Keratinocyte (primary cell): ENCODE measurements at regions not wholly inside any gene's neighbourhood (a gene's known extent, or its start where the extent isn't known, plus 50 kb on each side); places are given as distances from the start of the nearest gene placed in this dataset.

Experiments
- DNase-seq: peaks from one replicate; pipeline ENCODE4 v3.0.0-alpha.2; 2011; ENCODE audit warnings: low read depth, missing footprints, low spot score
- FAIRE-seq: peaks from 2 replicates; lab custom pipeline; 2011; peaks lifted over from hg19 to GRCh38; lab: Jason Lieb, UNC
- H2AFZ ChIP-seq: 2 replicates; pipeline ENCODE4 v1.6.0; 2012; ENCODE audit warnings: low read length, control low read depth, inconsistent platforms; ENCODE audit not compliant: control insufficient read depth
- H3K27ac ChIP-seq: 2 replicates; pipeline ENCODE4 v1.5.1; 2011; ENCODE audit warnings: low read length; ENCODE audit not compliant: control insufficient read depth, insufficient read depth
- H3K27me3 ChIP-seq: 3 replicates; pipeline ENCODE4 v1.6.0; 2011; ENCODE audit warnings: low read length; ENCODE audit not compliant: control insufficient read depth, insufficient read depth; ENCODE audit errors: extremely low read depth
- H3K36me3 ChIP-seq, 2 experiments: 2 replicates in 1 of 2; 3 replicates in 1 of 2; pipeline ENCODE4 v1.5.1; 2011; ENCODE audit warnings: low read length in 2 of 2, mild to moderate bottlenecking in 1 of 2; ENCODE audit not compliant: control insufficient read depth in 2 of 2, insufficient read depth in 2 of 2; ENCODE audit errors: extremely low read depth in 1 of 2
- H3K4me1 ChIP-seq: 3 replicates; pipeline ENCODE4 v1.5.1; 2011; ENCODE audit warnings: low read length; ENCODE audit not compliant: control insufficient read depth, insufficient read depth; ENCODE audit errors: extremely low read depth
- H3K4me2 ChIP-seq: 3 replicates; pipeline ENCODE4 v1.6.0; 2011; ENCODE audit warnings: low read depth, low read length; ENCODE audit not compliant: control insufficient read depth, insufficient read depth; ENCODE audit errors: extremely low read depth
- H3K4me3 ChIP-seq, 3 experiments: fragments of 200-600 bp in 1 of 3; sonication (generic) in 1 of 3; 2 replicates in 2 of 3; 3 replicates in 1 of 3; pipeline ENCODE4 v1.5.1; 2011 to 2016; ENCODE audit warnings: low read length in 3 of 3, mild to moderate bottlenecking in 3 of 3, control low read depth in 2 of 3, inconsistent platforms in 1 of 3, low read depth in 1 of 3, mixed read lengths in 1 of 3, mixed run types in 1 of 3, moderate library complexity in 1 of 3; ENCODE audit not compliant: control insufficient read depth in 2 of 3, insufficient read depth in 2 of 3; ENCODE audit errors: extremely low read depth in 1 of 3
- H3K79me2 ChIP-seq: 2 replicates; pipeline ENCODE4 v1.6.0; 2012; ENCODE audit warnings: low read length; ENCODE audit not compliant: control insufficient read depth, insufficient read depth
- H3K9ac ChIP-seq: 3 replicates; pipeline ENCODE4 v1.6.0; 2011; ENCODE audit warnings: low read length; ENCODE audit not compliant: control insufficient read depth, insufficient read depth; ENCODE audit errors: extremely low read depth
- H3K9me1 ChIP-seq: 3 replicates; pipeline ENCODE4 v1.6.0; 2011; ENCODE audit warnings: low read length; ENCODE audit not compliant: control insufficient read depth, insufficient read depth; ENCODE audit errors: extremely low read depth
- H3K9me3 ChIP-seq: 2 replicates; pipeline ENCODE4 v1.5.1; 2012; ENCODE audit warnings: low read depth, low read length; ENCODE audit not compliant: control insufficient read depth
- H4K20me1 ChIP-seq: 3 replicates; pipeline ENCODE4 v1.6.0; 2011; ENCODE audit warnings: low read length; ENCODE audit not compliant: control insufficient read depth, insufficient read depth; ENCODE audit errors: extremely low read depth
- EZH2 ChIP-seq: IDR thresholded peaks from one replicate; pipeline ENCODE4 v1.6.1; 2012; ENCODE audit warnings: inconsistent platforms, mild to moderate bottlenecking, low read length, moderate library complexity
- dilution Hi-C: fragments of 300-500 bp; cut with MboI; formaldehyde crosslinking; loops from one replicate; pipeline ENCODE4 v1.7.0; 2020; ENCODE audit warnings: low sequenced_read_pairs; ENCODE audit not compliant: extremely low pct_ligation_motif_present
- TF ChIP-seq, protein P1 (sequence below), 3 experiments: IDR thresholded peaks in 1 of 3; conservative IDR thresholded peaks in 1 of 3; optimal IDR thresholded peaks in 1 of 3; 2 replicates in 2 of 3; 3 replicates in 1 of 3; pipeline versions ENCODE3 to v1.5.1; 2011; ENCODE audit warnings: low read length in 3 of 3, mild to moderate bottlenecking in 3 of 3, moderate library complexity in 2 of 3, control low read depth in 1 of 3, inconsistent platforms in 1 of 3; ENCODE audit not compliant: insufficient read depth in 2 of 3; ENCODE audit errors: extremely low read depth in 1 of 3

DNA sequence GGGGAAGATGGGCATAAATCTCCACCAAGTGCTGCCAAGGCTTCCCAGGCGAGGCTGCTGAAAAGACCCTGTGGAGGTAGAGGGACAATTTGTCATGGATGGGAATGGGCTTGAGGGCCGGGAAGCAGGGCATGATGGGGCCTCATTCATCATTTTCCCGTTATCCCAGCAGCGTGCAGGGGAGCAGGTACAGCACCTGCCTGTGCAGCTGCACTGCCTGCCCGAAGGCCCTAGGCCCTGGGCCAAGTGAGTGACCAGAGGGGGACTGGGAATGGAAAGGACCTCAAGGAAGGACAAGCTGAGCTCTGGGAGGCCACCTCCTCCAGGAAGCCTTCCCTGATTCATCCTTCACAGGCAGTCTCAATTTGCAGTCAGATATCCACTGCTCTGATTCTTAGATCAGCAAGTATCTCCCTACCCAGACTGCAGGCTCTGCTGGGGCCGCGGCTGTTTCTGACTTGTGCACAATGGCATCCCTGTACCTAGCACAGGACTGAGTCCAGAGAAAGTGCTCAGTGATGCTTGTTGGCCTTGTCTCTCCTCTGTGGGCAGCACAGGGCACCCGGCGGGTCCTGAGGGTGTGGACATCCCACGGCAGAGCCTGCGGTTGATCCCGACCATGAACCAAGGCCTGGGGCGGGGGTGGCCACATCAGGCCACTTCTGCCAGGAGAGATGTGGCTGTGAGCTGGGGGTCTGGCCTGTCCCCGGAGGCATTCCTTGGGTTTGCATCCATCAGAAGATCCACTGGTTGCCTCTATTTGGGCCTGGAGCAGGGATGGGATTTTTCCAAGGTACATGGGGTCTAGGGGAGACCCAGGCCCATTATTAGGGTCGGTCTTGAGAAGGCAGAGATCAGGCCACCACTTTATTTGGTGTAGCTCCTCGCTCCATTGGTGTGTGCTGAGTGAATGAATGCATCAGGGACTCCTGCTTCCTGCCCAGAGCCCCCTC lies 167.3 kb upstream of the RTL1 start:
- dilution Hi-C loops, result no loop called here
- Histone ChIP-seq H3K9me1 (no peaks in the 10 kb centered on the region), H3K79me2 (no peaks in the 10 kb centered on the region), H3K4me1 (peaks cover 10% of the 10 kb centered on the region), H3K27me3 (peaks cover 5% of the 10 kb centered on the region), H4K20me1 (no peaks in the 10 kb centered on the region), H2AFZ (no peak overlapping the region), H3K4me3 (no peak overlapping the region), H3K36me3 (no peaks in the 10 kb centered on the region), H3K4me2 (no peak overlapping the region), H3K9me3 (no peaks in the 10 kb centered on the region), H3K9ac (no peak overlapping the region), H3K27ac (no peak overlapping the region)
- TF ChIP-seq, protein P1, sequence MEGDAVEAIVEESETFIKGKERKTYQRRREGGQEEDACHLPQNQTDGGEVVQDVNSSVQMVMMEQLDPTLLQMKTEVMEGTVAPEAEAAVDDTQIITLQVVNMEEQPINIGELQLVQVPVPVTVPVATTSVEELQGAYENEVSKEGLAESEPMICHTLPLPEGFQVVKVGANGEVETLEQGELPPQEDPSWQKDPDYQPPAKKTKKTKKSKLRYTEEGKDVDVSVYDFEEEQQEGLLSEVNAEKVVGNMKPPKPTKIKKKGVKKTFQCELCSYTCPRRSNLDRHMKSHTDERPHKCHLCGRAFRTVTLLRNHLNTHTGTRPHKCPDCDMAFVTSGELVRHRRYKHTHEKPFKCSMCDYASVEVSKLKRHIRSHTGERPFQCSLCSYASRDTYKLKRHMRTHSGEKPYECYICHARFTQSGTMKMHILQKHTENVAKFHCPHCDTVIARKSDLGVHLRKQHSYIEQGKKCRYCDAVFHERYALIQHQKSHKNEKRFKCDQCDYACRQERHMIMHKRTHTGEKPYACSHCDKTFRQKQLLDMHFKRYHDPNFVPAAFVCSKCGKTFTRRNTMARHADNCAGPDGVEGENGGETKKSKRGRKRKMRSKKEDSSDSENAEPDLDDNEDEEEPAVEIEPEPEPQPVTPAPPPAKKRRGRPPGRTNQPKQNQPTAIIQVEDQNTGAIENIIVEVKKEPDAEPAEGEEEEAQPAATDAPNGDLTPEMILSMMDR (optimal IDR thresholded peaks at IDR 0.05 in 1 of 3, IDR thresholded peaks at IDR 0.05 in 1 of 3, conservative IDR thresholded peaks at IDR 0.05 in 1 of 3; ENCODE audit: extremely low read depth in 1 of 3, insufficient read depth in 2 of 3, low read length in 3 of 3), result no peak
- no peak for TF ChIP-seq EZH2
- DNase-seq (no peak), FAIRE-seq (no peak)

DNA sequence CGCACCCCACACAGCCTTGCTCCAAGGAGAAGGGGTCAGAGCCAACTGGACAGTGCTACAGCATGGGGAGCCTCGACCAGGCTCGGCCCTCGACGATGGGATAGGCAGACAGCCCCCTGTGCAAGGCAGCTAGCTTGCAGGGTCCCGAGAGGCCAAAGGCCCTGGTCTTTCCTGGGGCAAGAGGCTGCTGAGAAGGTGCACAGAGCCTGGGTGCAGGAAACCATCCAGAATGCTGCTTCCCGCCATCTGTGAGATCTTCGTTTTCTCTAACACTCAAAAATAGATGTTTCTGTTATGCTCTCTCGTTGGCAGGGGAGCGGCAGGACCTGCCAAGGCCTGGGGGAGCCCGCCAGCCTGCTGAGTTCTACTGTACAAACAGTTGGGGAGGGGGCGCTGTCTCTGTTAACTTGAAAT lies 168.0 kb upstream of the RTL1 start:
- Histone ChIP-seq H3K9ac (no peak overlapping the region), H3K9me1 (no peaks in the 10 kb centered on the region), H2AFZ (no peak overlapping the region), H3K79me2 (no peaks in the 10 kb centered on the region), H3K27ac (no peak overlapping the region), H3K36me3 (no peaks in the 10 kb centered on the region), H3K4me1 (peaks cover 10% of the 10 kb centered on the region), H3K4me3 (no peak overlapping the region), H3K9me3 (no peaks in the 10 kb centered on the region), H3K4me2 (no peak overlapping the region), H4K20me1 (no peaks in the 10 kb centered on the region), H3K27me3 (peaks cover 12% of the 10 kb centered on the region)
- FAIRE-seq (no peak), DNase-seq (no peak)
- dilution Hi-C loops, result no loop called here
- TF ChIP-seq, protein P1 (optimal IDR thresholded peaks at IDR 0.05 in 1 of 3, IDR thresholded peaks at IDR 0.05 in 1 of 3, conservative IDR thresholded peaks at IDR 0.05 in 1 of 3; ENCODE audit: extremely low read depth in 1 of 3, insufficient read depth in 2 of 3, low read length in 3 of 3), result no peak
- TF ChIP-seq EZH2, result no peak
